HepG2 (cell line): ENCODE measurements at regions not wholly inside any gene's neighbourhood (a gene's known extent, or its start where the extent isn't known, plus 50 kb on each side); places are given as distances from the start of the nearest gene placed in this dataset.

Experiments used
- ATAC-seq: fragments of 200-7000 bp; cut with Tn5 transposase; 3 replicates; pipeline ENCODE4 v1.9.1; 2020; ENCODE audit warnings: mild to moderate bottlenecking, moderate library complexity
- BruUV-seq: library from RNA; stranded (reverse); fragments of 400-500 nt; replicated peaks from 2 replicates; lab custom pipeline; 2021; lab: Mats Ljungman, UMichigan
- CTCF ChIA-PET: fragments of 300-600 bp; formaldehyde crosslinking; extraction: SDS; loops from one replicate; lab custom pipeline; 2021; ENCODE audit warnings: low total read pairs, inconsistent platforms, low intra/inter-chr PET ratio; lab: Yijun Ruan, JAX
- POLR2A ChIA-PET: fragments of 350-600 bp; sonication (Branson Sonifier 250); formaldehyde crosslinking; loops from one replicate; lab custom pipeline; 2020; ENCODE audit warnings: antibody characterized with exemption, inconsistent platforms; lab: Yijun Ruan, JAX
- DNase-seq: peaks from one replicate; pipeline ENCODE4 v3.0.0-alpha.2; 2015; ENCODE audit warnings: low spot score
- FAIRE-seq: peaks from 3 replicates; lab custom pipeline; 2011; peaks lifted over from hg19 to GRCh38; lab: Jason Lieb, UNC
- H2AFZ ChIP-seq: one replicate; pipeline ENCODE4 v1.6.1; 2011; ENCODE audit warnings: low read length, inconsistent platforms
- H3K27ac ChIP-seq: fragments of 300-600 bp; 3 replicates; pipeline ENCODE4 v1.8.0; 2011; ENCODE audit warnings: mixed run types, mild to moderate bottlenecking, mixed read lengths, low read length, inconsistent platforms; ENCODE audit not compliant: insufficient read depth; ENCODE audit errors: extremely low read length
- H3K27me3 ChIP-seq, 2 experiments: fragments of 200-600 bp in 1 of 2; 2 replicates in 1 of 2; 3 replicates in 1 of 2; pipeline versions ENCODE4 v1.6.0 to v1.8.0; 2011; ENCODE audit warnings: low read length in 2 of 2, mild to moderate bottlenecking in 2 of 2, moderate library complexity in 2 of 2, inconsistent platforms in 1 of 2; ENCODE audit not compliant: insufficient read depth in 2 of 2, control insufficient read depth in 1 of 2
- H3K36me3 ChIP-seq, 2 experiments: fragments of 200-600 bp in 1 of 2; replicated peaks in 1 of 2; 2 replicates in 1 of 2; 3 replicates in 1 of 2; pipeline versions ENCODE4 v1.5.1 to v1.8.0; 2011; ENCODE audit warnings: low read length in 2 of 2, inconsistent platforms in 1 of 2; ENCODE audit not compliant: insufficient read depth in 2 of 2, control insufficient read depth in 1 of 2
- H3K4me1 ChIP-seq: 2 replicates; pipeline ENCODE4 v1.5.1; 2012; ENCODE audit warnings: low read length, inconsistent platforms; ENCODE audit not compliant: insufficient read depth
- H3K4me2 ChIP-seq: 2 replicates; pipeline ENCODE4 v1.6.0; 2011; ENCODE audit warnings: low read depth, low read length, inconsistent platforms
- H3K4me3 ChIP-seq, 3 experiments: fragments of 200-600 bp in 1 of 3; sonication (generic), shearing (Covaris generic) in 1 of 3; replicated peaks in 1 of 3; 2 replicates each; pipeline ENCODE4 v1.5.1; 2011 to 2016; ENCODE audit warnings: low read length in 3 of 3, inconsistent platforms in 2 of 3, low read depth in 2 of 3, mild to moderate bottlenecking in 2 of 3, control low read depth in 1 of 3, mixed read lengths in 1 of 3; ENCODE audit not compliant: insufficient read depth in 1 of 3
- H3K79me2 ChIP-seq: one replicate; pipeline ENCODE4 v1.6.1; 2011; ENCODE audit warnings: low read length, inconsistent platforms; ENCODE audit not compliant: insufficient read depth
- H3K9ac ChIP-seq: 2 replicates; pipeline ENCODE4 v1.6.0; 2011; ENCODE audit warnings: mild to moderate bottlenecking, low read depth, low read length, inconsistent platforms; ENCODE audit not compliant: insufficient read depth
- H3K9me3 ChIP-seq: 2 replicates; pipeline ENCODE4 v1.5.1; 2012; ENCODE audit warnings: mild to moderate bottlenecking, low read length
- H4K20me1 ChIP-seq: 2 replicates; pipeline ENCODE4 v1.6.0; 2011; ENCODE audit warnings: inconsistent platforms, mild to moderate bottlenecking, low read length, moderate library complexity; ENCODE audit not compliant: insufficient read depth
- ARID2 ChIP-seq: sonication (generic); formaldehyde crosslinking; IDR thresholded peaks from 2 replicates; pipeline ENCODE4 v1.8.1; 2022; ENCODE audit warnings: mild to moderate bottlenecking, missing genetic modification reagents, borderline replicate concordance
- CENPX ChIP-seq: sonication (generic); formaldehyde crosslinking; IDR thresholded peaks from 2 replicates; pipeline ENCODE4 v1.9.0; 2021; ENCODE audit warnings: mild to moderate bottlenecking, missing genetic modification reagents, moderate library complexity
- ELF4 ChIP-seq: sonication (generic); formaldehyde crosslinking; IDR thresholded peaks from 2 replicates; pipeline ENCODE4 v1.5.0; 2020; ENCODE audit warnings: missing genetic modification reagents, mild to moderate bottlenecking, moderate library complexity, borderline replicate concordance
- ELK4 ChIP-seq: sonication (generic); formaldehyde crosslinking; IDR thresholded peaks from 2 replicates; pipeline ENCODE4 v1.9.0; 2021; ENCODE audit warnings: missing genetic modification reagents, borderline replicate concordance
- SIN3A ChIP-seq: IDR thresholded peaks from 2 replicates; pipeline ENCODE4 v1.6.1; 2011; ENCODE audit warnings: low read depth, mild to moderate bottlenecking, control low read depth, low read length, borderline replicate concordance
- THAP9 ChIP-seq: sonication (generic); formaldehyde crosslinking; IDR thresholded peaks from 2 replicates; pipeline ENCODE4; 2020; ENCODE audit warnings: missing genetic modification reagents, mild to moderate bottlenecking, borderline replicate concordance
- whole genome bisulfite sequencing: methylation state at CpG from one replicate; pipeline ENCODE4 v1.1.6; 2017; ENCODE audit warnings: low lambda C conversion rate; 5-methylcytosine and 5-hydroxymethylcytosine counted together
- in situ Hi-C: cut with HindIII; loops from 2 replicates; pipeline ENCODE4 v1.10.0; 2017; ENCODE audit warnings: low pct_unique_long_range_greater_than_20kb; ENCODE audit not compliant: extremely low pct_ligation_motif_present
- intact Hi-C: fragments of 100-400 bp; cut with micrococcal nuclease; formaldehyde crosslinking; loops from one replicate; pipeline ENCODE4 v1.10.0; 2022; ENCODE audit not compliant: unreplicated experiment

GRCh38 chr6:80946402-80946801 is 806.1 kb downstream of the TENT5A start:
- intact Hi-C loops, result no loop called here
- H4K20me1 ChIP-seq, result no peaks in the 10 kb centered on the region
- peaks cover 13% of the 10 kb centered on the region; the same call in 1 of the 2 replicates for H3K9me3 ChIP-seq
- H3K36me3 ChIP-seq, result no peaks in the 10 kb centered on the region
- H3K9ac ChIP-seq, result no peak overlapping the region
- in situ Hi-C loops, result no loop called here
- ATAC-seq (no peak), FAIRE-seq (no peak), DNase-seq (no peak)
- no peak overlapping the region for H3K4me2 ChIP-seq
- H3K79me2 ChIP-seq, result no peaks in the 10 kb centered on the region
- POLR2A ChIA-PET, result no interaction called here
- H2AFZ ChIP-seq, result no peak overlapping the region
- no peak overlapping the region for H3K4me3 ChIP-seq
- no peaks in the 10 kb centered on the region for H3K27me3 ChIP-seq
- no peak for TF ChIP-seq THAP9 (CRISPR knock-in tag)
- no peak for TF ChIP-seq ARID2 (CRISPR knock-in tag)
- no peak for TF ChIP-seq CENPX
- TF ChIP-seq SIN3A, result no peak
- no peak for TF ChIP-seq ELF4
- no peak for TF ChIP-seq ELK4 (CRISPR knock-in tag)
- no peak overlapping the region for H3K27ac ChIP-seq
- no peaks in the 10 kb centered on the region for H3K4me1 ChIP-seq
- CTCF ChIA-PET, result no interaction called here
- WGBS, result 3% methylated on average over 3 of the region's 3 CpGs
- no TSS peak for BruUV-seq
